CD14-positive monocyte (primary cell): ENCODE measurements at regions not wholly inside any gene's neighbourhood (a gene's known extent, or its start where the extent isn't known, plus 50 kb on each side); places are given as distances from the start of the nearest gene placed in this dataset.

Source experiments
- DNase-seq, 3 donors: peaks; one replicate each; pipeline ENCODE4 v3.0.0-alpha.2; 2011 to 2022
- H2AFZ ChIP-seq: 2 replicates; pipeline ENCODE4 v1.6.0; 2012; ENCODE audit warnings: mild to moderate bottlenecking, low read depth, low read length, inconsistent platforms; ENCODE audit not compliant: insufficient read depth, poor library complexity, severe bottlenecking
- H3K27ac ChIP-seq, 2 donors: 1 replicate in 1 of 2; 2 replicates in 1 of 2; pipeline ENCODE4 v1.5.1; 2012 to 2013; ENCODE audit warnings: low read length in 2 of 2, control low read depth in 1 of 2, inconsistent platforms in 1 of 2, low read depth in 1 of 2, mild to moderate bottlenecking in 1 of 2
- H3K27me3 ChIP-seq, 2 donors: one replicate each; pipeline versions ENCODE4 v1.6.0 to v1.6.1; 2011 to 2013; ENCODE audit warnings: low read length in 2 of 2; ENCODE audit not compliant: control insufficient read depth in 2 of 2, insufficient read depth in 2 of 2
- H3K36me3 ChIP-seq, 2 donors: replicated peaks in 1 of 2; 1 replicate in 1 of 2; 2 replicates in 1 of 2; pipeline versions ENCODE4 v1.5.1 to v1.6.1; 2012 to 2013; ENCODE audit warnings: low read length in 2 of 2, control low read depth in 1 of 2, inconsistent platforms in 1 of 2, mild to moderate bottlenecking in 1 of 2; ENCODE audit not compliant: insufficient read depth in 2 of 2, control insufficient read depth in 1 of 2
- H3K4me1 ChIP-seq, 2 donors: 1 replicate in 1 of 2; 2 replicates in 1 of 2; pipeline versions ENCODE4 v1.5.1 to v1.6.1; 2012 to 2013; ENCODE audit warnings: low read length in 2 of 2, control low read depth in 1 of 2, inconsistent platforms in 1 of 2, mild to moderate bottlenecking in 1 of 2, moderate library complexity in 1 of 2; ENCODE audit not compliant: insufficient read depth in 2 of 2, control insufficient read depth in 1 of 2
- H3K4me2 ChIP-seq: replicated peaks from 2 replicates; pipeline ENCODE3; 2012; ENCODE audit warnings: low read length, moderate library complexity, mild to moderate bottlenecking; ENCODE audit not compliant: poor library complexity, severe bottlenecking; ENCODE audit errors: extremely low read depth
- H3K4me3 ChIP-seq, 3 experiments: fragments of 200-600 bp in 1 of 3; sonication (generic) in 1 of 3; replicated peaks in 1 of 3; 1 replicate in 2 of 3; 2 replicates in 1 of 3; pipeline ENCODE4 v1.5.1; 2011 to 2013; ENCODE audit warnings: low read length in 3 of 3, mild to moderate bottlenecking in 3 of 3, control low read depth in 2 of 3, low read depth in 2 of 3, inconsistent platforms in 1 of 3, moderate library complexity in 1 of 3
- H3K79me2 ChIP-seq: 2 replicates; pipeline ENCODE4 v1.6.0; 2012; ENCODE audit warnings: mild to moderate bottlenecking, control low read depth, inconsistent platforms, low read length, moderate library complexity; ENCODE audit not compliant: insufficient read depth
- H3K9ac ChIP-seq: 2 replicates; pipeline ENCODE4 v1.6.0; 2017; ENCODE audit warnings: low read length, mild to moderate bottlenecking; ENCODE audit not compliant: insufficient read depth, poor library complexity, severe bottlenecking
- H3K9me3 ChIP-seq, 2 donors: replicated peaks in 1 of 2; 1 replicate in 1 of 2; 2 replicates in 1 of 2; pipeline versions ENCODE4 v1.5.1 to v1.6.1; 2012 to 2013; ENCODE audit warnings: low read length in 2 of 2, control low read depth in 1 of 2; ENCODE audit not compliant: control insufficient read depth in 1 of 2, insufficient read depth in 1 of 2
- H4K20me1 ChIP-seq: 2 replicates; pipeline ENCODE4 v1.6.0; 2012; ENCODE audit warnings: mild to moderate bottlenecking, low read length, control low read depth, moderate library complexity; ENCODE audit not compliant: insufficient read depth
- H3K27ac Mint-ChIP-seq, 7 donors: one replicate each; pipeline ENCODE4 v1.8.0; 2020; ENCODE audit warnings: mild to moderate bottlenecking in 7 of 7, mixed read lengths in 7 of 7, moderate library complexity in 6 of 7, inconsistent platforms in 2 of 7
- H3K27me3 Mint-ChIP-seq, 3 donors: one replicate each; pipeline ENCODE4 v1.8.0; 2021 to 2022; ENCODE audit warnings: low read depth in 3 of 3, mild to moderate bottlenecking in 3 of 3, mixed read lengths in 3 of 3, moderate library complexity in 3 of 3, inconsistent platforms in 1 of 3
- H3K36me3 Mint-ChIP-seq, 2 donors: one replicate each; pipeline ENCODE4 v1.8.0; 2020; ENCODE audit warnings: mixed read lengths in 2 of 2, inconsistent platforms in 1 of 2, mild to moderate bottlenecking in 1 of 2
- H3K4me1 Mint-ChIP-seq: one replicate; pipeline ENCODE4 v1.8.0; 2020; ENCODE audit warnings: mild to moderate bottlenecking, mixed read lengths
- H3K4me3 Mint-ChIP-seq, 2 donors: one replicate each; pipeline ENCODE4 v1.8.0; 2020; ENCODE audit warnings: mild to moderate bottlenecking in 2 of 2, mixed read lengths in 2 of 2, moderate library complexity in 1 of 2
- H3K9me3 Mint-ChIP-seq, 7 donors: one replicate each; pipeline ENCODE4 v1.8.0; 2020 to 2022; ENCODE audit warnings: mixed read lengths in 7 of 7, mild to moderate bottlenecking in 6 of 7, moderate library complexity in 6 of 7, inconsistent platforms in 2 of 7
- CTCF ChIP-seq: fragments of 200-600 bp; IDR thresholded peaks from one replicate; pipeline ENCODE4 v1.8.0; 2022; ENCODE audit warnings: antibody characterized with exemption, mild to moderate bottlenecking
- WGBS: methylation state at CpG from one replicate; pipeline ENCODE4 v1.1.5; 2013; ENCODE audit warnings: missing lambda C conversion rate; ENCODE audit not compliant: insufficient coverage; 5-methylcytosine and 5-hydroxymethylcytosine counted together
- intact Hi-C, 2 donors: fragments of 100-400 bp; cut with micrococcal nuclease; formaldehyde crosslinking; loops; one replicate each; pipeline versions ENCODE4 v1.15.0 to v1.15.1; 2023

- Mint-ChIP-seq H3K9me3 (peaks cover 0 to 7% (median 0%) of the 10 kb centered on the region in 7 donors), H3K27me3 (peaks cover 2% of the 10 kb centered on the region in 3 donors), H3K27ac (no peak overlapping the region)
These were observed 384.4 kb downstream of the EIPR1 start for GRCh38 chr2:2993172-2993692.

GRCh38 chr2:2992634-2993033 lies 385.0 kb downstream of the EIPR1 start:
- TF ChIP-seq CTCF = no peak
- no peaks in the 10 kb centered on the region for H3K36me3 ChIP-seq
- H3K4me3 Mint-ChIP-seq = no peak overlapping the region
- no peak overlapping the region for H3K4me2 ChIP-seq
- DNase-seq = no peak
- WGBS = 6% methylated on average over 2 of the region's 3 CpGs
- intact Hi-C loops = no loop called here
- H3K4me1 Mint-ChIP-seq = no peaks in the 10 kb centered on the region
- no peak overlapping the region for H3K9ac ChIP-seq
- no peaks in the 10 kb centered on the region for H3K9me3 ChIP-seq
- peaks cover 0 to 7% (median 2%) of the 10 kb centered on the region in 7 donors for H3K9me3 Mint-ChIP-seq
- H3K27ac ChIP-seq = no peak overlapping the region
- no peaks in the 10 kb centered on the region for H3K27me3 ChIP-seq
- H2AFZ ChIP-seq = no peak overlapping the region
- H3K4me1 ChIP-seq = no peaks in the 10 kb centered on the region
- H4K20me1 ChIP-seq = no peaks in the 10 kb centered on the region
- no peaks in the 10 kb centered on the region for H3K79me2 ChIP-seq
- no peaks in the 10 kb centered on the region for H3K36me3 Mint-ChIP-seq
- H3K4me3 ChIP-seq = no peak overlapping the region
- H3K27me3 Mint-ChIP-seq = peaks cover 2% of the 10 kb centered on the region in 3 donors
- no peak overlapping the region for H3K27ac Mint-ChIP-seq

More at GRCh38 chr2:2993172-2993692, 384.4 kb downstream of the EIPR1 start:
- H3K4me3 ChIP-seq = no peak overlapping the region
- H3K36me3 Mint-ChIP-seq = no peaks in the 10 kb centered on the region
- TF ChIP-seq CTCF = no peak
- no peak overlapping the region for H3K4me2 ChIP-seq
- no peaks in the 10 kb centered on the region for H3K9me3 ChIP-seq
- intact Hi-C loops = no loop called here
- no peak overlapping the region for H2AFZ ChIP-seq
- no peaks in the 10 kb centered on the region for H3K79me2 ChIP-seq
- H4K20me1 ChIP-seq = no peaks in the 10 kb centered on the region
- DNase-seq = no peak
- H3K4me1 ChIP-seq = no peaks in the 10 kb centered on the region
- no peak overlapping the region for H3K27ac ChIP-seq
- no peaks in the 10 kb centered on the region for H3K27me3 ChIP-seq
- H3K36me3 ChIP-seq = no peaks in the 10 kb centered on the region
- H3K4me3 Mint-ChIP-seq = no peak overlapping the region
- H3K9ac ChIP-seq = no peak overlapping the region
- WGBS = 96% methylated on average over 6 of the region's 9 CpGs
- H3K4me1 Mint-ChIP-seq = no peaks in the 10 kb centered on the region
